Mucosa of rectum (tissue), 2 donors: ENCODE measurements at regions not wholly inside any gene's neighbourhood (a gene's known extent, or its start where the extent isn't known, plus 50 kb on each side); places are given as distances from the start of the nearest gene placed in this dataset.

Source experiments
- H3K27ac ChIP-seq, 2 donors: one replicate each; pipeline ENCODE4 v1.7.0; 2013; ENCODE audit warnings: inconsistent platforms in 2 of 2, low read depth in 2 of 2, low read length in 2 of 2
- H3K27me3 ChIP-seq, 2 donors: one replicate each; pipeline ENCODE4 v1.7.0; 2013; ENCODE audit warnings: low read length in 2 of 2; ENCODE audit not compliant: control insufficient read depth in 2 of 2, insufficient read depth in 2 of 2
- H3K36me3 ChIP-seq, 2 donors: one replicate each; pipeline ENCODE4 v1.7.0; 2013; ENCODE audit warnings: low read length in 2 of 2; ENCODE audit not compliant: control insufficient read depth in 2 of 2, insufficient read depth in 2 of 2
- H3K4me1 ChIP-seq, 2 donors: one replicate each; pipeline ENCODE4 v1.7.0; 2013; ENCODE audit warnings: low read length in 2 of 2, mild to moderate bottlenecking in 1 of 2; ENCODE audit not compliant: control insufficient read depth in 2 of 2, insufficient read depth in 2 of 2
- H3K4me3 ChIP-seq, 2 donors: one replicate each; pipeline ENCODE4 v1.7.0; 2013; ENCODE audit warnings: low read length in 2 of 2
- H3K9ac ChIP-seq, 2 donors: one replicate each; pipeline ENCODE4 v1.7.0; 2013; ENCODE audit warnings: low read length in 2 of 2, low read depth in 1 of 2, mild to moderate bottlenecking in 1 of 2
- H3K9me3 ChIP-seq, 2 donors: one replicate each; pipeline ENCODE4 v1.7.0; 2013; ENCODE audit warnings: low read length in 2 of 2; ENCODE audit not compliant: control insufficient read depth in 2 of 2
- donor health status: healthy.
- donor health status: Normal muscosa, but diverticular disease.

- Histone ChIP-seq H3K4me3 (peak overlapping the region in 1 of 2 donors; percentile 1), H3K9me3 (no peaks in the 10 kb centered on the region), H3K9ac (no peak overlapping the region), H3K27me3 (no peaks in the 10 kb centered on the region), H3K4me1 (peaks cover 18 to 32% of the 10 kb centered on the region in 2 donors), H3K27ac (no peak overlapping the region), H3K36me3 (no peaks in the 10 kb centered on the region)
Observed at GRCh38 chr7:21101541-21101940, 314.9 kb upstream of the SP8 start.

DNA sequence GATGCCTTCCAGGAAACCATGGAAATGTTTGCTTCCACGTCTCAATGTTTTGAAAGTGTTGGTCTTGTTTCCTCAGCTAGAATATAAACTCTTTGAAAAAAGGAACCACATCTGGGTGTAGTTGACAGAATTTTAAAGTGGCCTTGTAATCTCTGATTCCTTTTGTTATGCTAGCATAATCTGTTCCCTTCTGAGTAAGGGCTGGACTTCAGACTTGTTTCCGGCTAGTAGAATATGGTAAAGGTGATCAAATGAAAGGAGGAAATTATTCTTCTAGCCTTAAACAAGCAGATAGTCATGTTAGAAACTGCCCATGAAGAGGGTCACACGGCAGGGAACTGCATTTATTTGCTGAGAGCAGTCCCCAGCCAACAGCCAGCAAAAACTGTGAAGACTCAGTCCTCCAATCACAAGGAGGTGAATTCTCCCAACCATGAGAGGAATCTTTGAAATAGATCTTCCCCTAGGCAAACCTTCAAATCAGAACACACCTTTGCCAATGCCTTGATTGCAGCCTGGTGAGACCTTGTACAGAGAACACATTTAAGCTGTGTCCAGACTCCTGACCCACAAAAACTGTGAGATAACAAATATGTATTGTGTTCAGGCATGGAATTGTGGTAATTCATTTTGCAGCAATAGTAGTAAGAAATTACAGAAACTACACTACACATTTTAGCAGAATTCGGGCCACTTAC lies 316.9 kb upstream of the SP8 start:
- no peaks in the 10 kb centered on the region for H3K36me3 ChIP-seq
- H3K4me1 ChIP-seq: peaks cover 23 to 41% of the 10 kb centered on the region in 2 donors
- H3K27me3 ChIP-seq: no peaks in the 10 kb centered on the region
- H3K9me3 ChIP-seq: no peaks in the 10 kb centered on the region
- H3K9ac ChIP-seq: no peak overlapping the region
- peak overlapping the region; percentile 7 to 50 for H3K4me3 ChIP-seq
- H3K27ac ChIP-seq: peak overlapping the region; percentile 88 to 92

- Histone ChIP-seq H3K4me1 (peaks cover 25 to 44% of the 10 kb centered on the region in 2 donors), H3K9ac (no peak overlapping the region), H3K4me3 (peak overlapping the region in 1 of 2 donors; percentile 37), H3K9me3 (no peaks in the 10 kb centered on the region), H3K27ac (peak overlapping the region; percentile 88 to 92), H3K36me3 (no peaks in the 10 kb centered on the region), H3K27me3 (no peaks in the 10 kb centered on the region)
Observed at GRCh38 chr7:21104124-21104500, 317.4 kb upstream of the SP8 start.

GRCh38 chr7:21106296-21106732 lies 319.6 kb upstream of the SP8 start:
- Histone ChIP-seq H3K36me3 (no peaks in the 10 kb centered on the region), H3K9ac (no peak overlapping the region), H3K4me1 (peaks cover 22 to 42% of the 10 kb centered on the region in 2 donors), H3K27ac (peak overlapping the region in 1 of 2 donors; percentile 21), H3K9me3 (no peaks in the 10 kb centered on the region), H3K4me3 (no peak overlapping the region), H3K27me3 (no peaks in the 10 kb centered on the region)

DNA sequence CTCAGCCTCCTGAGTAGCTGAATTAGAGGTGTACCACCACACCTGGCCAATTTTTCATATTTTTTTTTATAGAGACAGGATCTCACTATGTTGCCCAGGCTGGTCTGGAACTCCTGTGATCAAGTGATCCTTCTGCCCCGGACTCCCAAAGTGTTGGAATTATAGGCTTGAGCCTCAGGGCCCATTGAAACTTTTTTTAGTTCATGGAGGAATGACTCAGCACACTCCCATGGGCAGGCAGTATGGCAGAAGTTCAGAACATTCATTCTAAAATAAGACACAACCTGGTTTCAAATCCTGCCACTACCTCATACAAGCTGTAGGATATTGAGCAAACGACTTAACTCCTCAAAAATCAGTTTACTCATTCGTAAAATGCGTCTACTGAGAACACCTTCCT lies 320.4 kb upstream of the SP8 start:
- peak overlapping the region in 1 of 2 donors; percentile 21 for H3K27ac ChIP-seq
- no peaks in the 10 kb centered on the region for H3K36me3 ChIP-seq
- H3K4me3 ChIP-seq: no peak overlapping the region
- H3K9me3 ChIP-seq: no peaks in the 10 kb centered on the region
- no peak overlapping the region for H3K9ac ChIP-seq
- peaks cover 19 to 36% of the 10 kb centered on the region in 2 donors for H3K4me1 ChIP-seq
- no peaks in the 10 kb centered on the region for H3K27me3 ChIP-seq

DNA sequence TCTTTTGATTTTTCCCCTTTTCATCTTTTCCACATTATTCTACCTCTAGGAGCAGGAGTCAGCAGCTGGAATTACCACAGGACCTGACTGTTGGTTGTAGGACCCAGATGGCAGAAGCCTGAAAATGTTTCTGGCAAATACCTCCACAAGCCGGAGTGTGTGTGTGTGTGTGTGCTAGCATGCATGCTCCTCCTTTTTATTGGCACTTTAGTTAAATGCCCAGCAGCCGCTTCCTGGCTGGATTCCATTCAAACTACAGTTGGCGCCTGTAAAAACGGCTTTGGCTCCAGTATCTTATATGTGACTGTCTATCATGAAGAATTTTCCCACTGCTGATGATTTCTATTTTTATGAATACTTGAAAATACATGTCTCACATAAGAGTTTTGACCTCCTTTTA lies 319.7 kb upstream of the SP4 start:
- H3K4me3 ChIP-seq: no peak overlapping the region
- no peak overlapping the region for H3K9ac ChIP-seq
- H3K27ac ChIP-seq: peak overlapping the region in 1 of 2 donors; percentile 16
- H3K36me3 ChIP-seq: no peaks in the 10 kb centered on the region
- H3K9me3 ChIP-seq: no peaks in the 10 kb centered on the region
- no peaks in the 10 kb centered on the region for H3K27me3 ChIP-seq
- H3K4me1 ChIP-seq: peaks cover 15 to 33% of the 10 kb centered on the region in 2 donors

DNA sequence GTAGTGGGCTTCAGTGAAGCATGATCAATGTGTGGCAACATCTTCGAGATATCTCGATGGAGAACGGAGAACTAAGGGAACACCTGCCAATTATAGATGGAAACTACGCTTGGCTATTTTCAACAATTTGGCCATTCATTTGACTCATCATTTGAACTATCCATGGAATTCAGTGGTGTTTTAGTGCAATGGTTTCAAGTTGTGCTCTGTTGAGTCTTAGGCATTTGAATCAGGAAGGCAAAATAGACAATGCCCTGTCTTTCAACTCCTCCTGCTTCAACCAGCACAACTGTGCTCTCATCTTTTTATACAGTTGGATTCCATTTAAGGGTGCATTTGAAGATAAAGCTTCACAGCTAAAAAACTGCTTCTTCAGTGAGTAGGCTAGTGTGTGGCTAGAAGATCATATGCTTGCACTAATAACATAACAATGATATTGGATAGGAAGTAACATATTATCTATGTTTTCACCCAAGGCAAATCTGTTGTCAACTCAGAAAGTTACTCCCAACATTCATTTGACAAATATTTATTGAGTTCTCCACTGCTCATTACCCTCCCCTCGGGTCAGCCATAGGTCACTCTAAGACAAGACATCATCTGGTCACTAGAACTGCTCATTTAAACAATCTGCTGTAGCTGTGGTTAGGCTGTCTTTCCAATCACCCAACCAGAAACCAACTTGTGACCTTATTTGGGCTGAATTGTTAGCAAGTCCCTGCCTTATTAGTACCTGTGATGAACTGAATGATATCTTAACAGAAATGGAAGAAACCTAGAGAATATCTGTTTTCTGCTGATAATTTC lies 314.1 kb upstream of the SP4 start:
- no peaks in the 10 kb centered on the region for H3K27me3 ChIP-seq
- H3K9ac ChIP-seq: no peak overlapping the region
- no peaks in the 10 kb centered on the region for H3K9me3 ChIP-seq
- H3K4me1 ChIP-seq: peaks cover 0 to 2% of the 10 kb centered on the region in 2 donors
- no peaks in the 10 kb centered on the region for H3K36me3 ChIP-seq
- no peak overlapping the region for H3K4me3 ChIP-seq
- H3K27ac ChIP-seq: no peak overlapping the region

DNA sequence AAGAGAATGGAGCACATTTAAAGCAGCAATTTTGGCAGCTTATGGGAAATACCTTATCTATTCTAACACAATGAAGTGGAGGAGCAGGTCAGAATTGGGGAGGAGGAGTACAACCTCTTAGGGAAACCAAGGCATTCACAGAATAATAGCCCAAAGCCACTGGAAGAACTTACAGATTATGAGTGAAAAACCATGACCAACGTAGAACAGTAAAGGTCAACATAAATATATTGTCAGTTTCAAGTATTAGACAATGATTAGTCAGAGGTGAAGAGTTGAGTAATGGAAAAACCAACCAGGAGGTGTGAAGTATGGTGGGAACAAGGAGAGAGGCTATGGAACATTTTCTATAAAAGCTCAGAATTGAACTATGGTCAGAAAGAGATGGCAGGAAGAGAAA lies 304.3 kb upstream of the SP4 start:
- Histone ChIP-seq H3K27ac (no peak overlapping the region), H3K4me3 (no peak overlapping the region), H3K4me1 (no peaks in the 10 kb centered on the region), H3K9me3 (no peaks in the 10 kb centered on the region), H3K9ac (no peak overlapping the region), H3K27me3 (no peaks in the 10 kb centered on the region), H3K36me3 (no peaks in the 10 kb centered on the region)

- no peaks in the 10 kb centered on the region for H3K36me3 ChIP-seq
- H3K9ac ChIP-seq: no peak overlapping the region
- no peaks in the 10 kb centered on the region for H3K27me3 ChIP-seq
- H3K4me3 ChIP-seq: no peak overlapping the region
- H3K4me1 ChIP-seq: no peaks in the 10 kb centered on the region
- no peaks in the 10 kb centered on the region for H3K9me3 ChIP-seq
- H3K27ac ChIP-seq: no peak overlapping the region
Observed at GRCh38 chr7:21125297-21125696, 302.6 kb upstream of the SP4 start.

GRCh38 chr7:21128062-21128817 lies 299.6 kb upstream of the SP4 start:
- Histone ChIP-seq H3K36me3 (no peaks in the 10 kb centered on the region), H3K27ac (no peak overlapping the region), H3K4me1 (no peaks in the 10 kb centered on the region), H3K9me3 (no peaks in the 10 kb centered on the region), H3K4me3 (no peak overlapping the region), H3K9ac (no peak overlapping the region), H3K27me3 (no peaks in the 10 kb centered on the region)
